HG02623 (cell line): ENCODE measurements at regions not wholly inside any gene's neighbourhood (a gene's known extent, or its start where the extent isn't known, plus 50 kb on each side); places are given as distances from the start of the nearest gene placed in this dataset.

Experiments used
- ATAC-seq: cut with Tn5 transposase; IDR thresholded peaks from one replicate; pipeline ENCODE4 v1.9.1; 2021; ENCODE audit warnings: moderate library complexity; ENCODE audit not compliant: unreplicated experiment

DNA sequence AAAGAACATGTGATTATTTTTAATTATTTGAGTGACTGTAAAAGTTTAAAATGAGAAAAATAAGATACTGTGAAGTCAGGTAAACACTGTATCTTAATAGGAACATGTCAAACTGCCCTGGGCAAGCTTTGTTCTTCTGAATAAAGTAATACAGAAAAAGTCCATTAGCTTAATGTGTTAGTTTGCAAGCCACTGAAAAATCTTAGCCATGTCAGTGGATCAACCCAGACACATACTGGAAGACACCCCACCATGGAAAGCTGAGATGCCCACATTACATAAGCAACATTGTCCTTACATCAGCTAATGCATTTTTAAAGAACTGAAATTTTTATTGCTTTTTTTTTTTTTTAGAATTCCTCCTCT is 155.2 kb downstream of the BBOX1 start:
- no peak for ATAC-seq

DNA sequence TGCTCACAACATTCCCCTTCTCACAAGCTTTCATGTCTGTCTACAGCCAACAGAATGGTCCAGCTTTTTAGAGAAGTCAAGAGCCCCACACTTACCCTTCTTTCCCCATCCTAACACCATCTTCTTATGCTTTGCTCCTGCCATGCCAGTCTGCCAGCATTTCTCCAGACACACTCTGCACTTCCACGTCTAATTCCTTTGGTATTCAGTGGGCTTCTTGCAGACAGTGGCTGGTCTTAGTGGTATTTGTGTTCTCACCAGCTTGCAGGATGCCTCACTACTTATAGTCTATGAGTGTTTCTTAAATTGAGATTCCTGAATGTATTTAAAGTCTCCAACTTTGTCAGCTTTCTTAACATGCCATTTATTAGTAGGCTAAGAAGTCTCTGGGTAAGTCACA is 154.4 kb downstream of the BBOX1 start:
- no peak for ATAC-seq

- no peak for ATAC-seq
These were observed 153.0 kb downstream of the BBOX1 start for GRCh38 chr11:27193434-27194225.

GRCh38 chr11:27192184-27192583 is 151.6 kb downstream of the BBOX1 start:
- no peak for ATAC-seq

GRCh38 chr11:27191639-27192038 is 151.0 kb downstream of the BBOX1 start:
- no peak for ATAC-seq

GRCh38 chr11:27188696-27189095 is 148.1 kb downstream of the BBOX1 start:
- ATAC-seq: no peak

- ATAC-seq: no peak
These were observed 147.4 kb downstream of the BBOX1 start for GRCh38 chr11:27187848-27188621.

- no peak for ATAC-seq
These were observed 146.6 kb downstream of the BBOX1 start for GRCh38 chr11:27187075-27187847.

DNA sequence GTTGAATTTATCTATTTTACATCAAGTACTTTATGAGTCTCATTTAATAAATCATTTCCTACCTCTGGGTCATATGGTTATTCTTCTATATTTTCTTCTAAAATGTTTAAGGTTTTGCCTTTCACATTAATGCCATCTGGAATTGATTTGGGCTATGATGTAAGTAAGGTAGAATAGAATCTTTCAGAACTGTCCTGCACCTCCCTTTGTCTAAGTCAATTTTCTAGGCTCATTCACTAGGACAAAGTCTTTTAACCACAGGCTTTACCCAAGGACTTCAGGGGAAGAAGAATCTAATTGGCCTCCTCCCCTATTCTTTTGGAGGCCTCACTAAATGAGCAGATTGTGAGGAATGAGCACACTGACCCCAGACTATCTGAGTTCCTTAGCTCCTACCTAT is 146.0 kb downstream of the BBOX1 start:
- no peak for ATAC-seq

DNA sequence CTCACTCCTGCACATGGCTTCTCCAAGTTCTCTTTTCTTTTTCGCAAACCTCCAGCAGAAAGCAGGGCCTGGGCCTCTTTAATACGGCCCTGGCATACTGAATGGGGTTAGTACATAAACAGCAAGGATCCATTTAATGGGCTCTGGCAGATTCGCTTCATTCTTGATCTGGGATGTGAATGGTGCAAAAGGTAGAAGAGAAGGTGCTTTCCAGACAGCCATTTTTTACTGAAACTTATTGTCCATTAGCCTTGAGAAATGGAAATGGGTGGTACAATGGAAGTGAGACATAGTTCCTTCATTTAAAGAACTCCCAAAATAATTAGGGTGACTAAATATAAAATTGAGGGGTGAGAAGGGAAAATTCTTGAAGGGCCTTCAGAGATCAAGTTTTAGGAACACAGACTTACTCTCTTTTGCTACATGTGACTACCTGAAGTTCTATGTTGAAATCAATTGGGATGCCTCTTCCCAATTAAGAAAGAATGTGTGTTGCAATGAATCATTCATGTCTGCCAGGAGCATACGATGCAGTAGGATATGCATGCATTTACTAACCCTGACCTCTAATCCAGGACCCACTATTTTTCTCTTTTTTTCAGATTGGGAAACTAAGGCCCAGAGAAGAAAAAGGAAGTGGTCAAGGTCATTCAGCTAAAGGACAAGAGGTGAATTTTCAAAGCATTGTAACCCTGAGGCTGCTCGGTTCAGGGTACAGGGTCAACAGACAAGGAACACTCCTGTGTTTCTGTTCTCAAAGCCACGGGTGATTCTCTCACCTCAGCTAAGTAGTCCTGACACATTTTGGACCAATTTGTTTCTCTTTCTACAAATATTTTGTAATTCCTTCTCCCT is 144.1 kb downstream of the BBOX1 start:
- ATAC-seq: no peak

DNA sequence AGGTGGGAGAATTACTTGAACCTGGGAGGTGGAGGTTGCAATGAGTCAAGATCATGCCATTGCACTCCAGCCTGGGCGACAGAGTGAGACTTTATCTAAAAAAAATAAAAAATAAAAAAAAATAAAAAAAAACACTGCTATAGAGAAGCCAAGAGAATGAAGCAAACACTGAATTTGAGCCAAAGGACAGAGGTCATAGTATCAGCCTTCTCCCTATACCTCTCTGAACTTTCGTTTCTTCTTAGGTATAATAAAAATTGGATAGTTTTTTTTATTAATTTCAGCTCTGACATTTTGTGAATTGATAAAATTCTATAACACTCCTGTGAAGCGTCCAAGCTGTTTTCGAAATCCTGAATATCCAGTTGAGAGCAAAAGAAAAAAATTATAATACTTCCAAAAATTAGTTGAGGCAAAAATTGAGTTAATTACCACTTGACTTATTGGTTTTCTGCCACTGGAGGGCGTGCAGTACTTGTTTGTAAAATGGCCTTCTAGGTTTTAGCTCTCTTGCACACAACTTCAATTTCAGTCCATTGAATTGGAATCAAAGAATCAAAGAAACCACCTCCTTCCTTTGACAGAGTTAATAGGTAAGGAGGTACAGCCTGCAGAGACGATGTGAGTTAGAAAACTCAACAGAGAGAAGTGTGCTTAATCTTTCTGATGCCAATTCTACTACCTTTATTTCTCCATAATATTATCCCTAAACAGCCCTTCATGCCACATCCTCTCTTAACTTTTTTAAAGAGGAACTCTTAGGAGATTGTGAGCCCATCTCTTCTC is 143.2 kb downstream of the BBOX1 start:
- ATAC-seq: no peak

DNA sequence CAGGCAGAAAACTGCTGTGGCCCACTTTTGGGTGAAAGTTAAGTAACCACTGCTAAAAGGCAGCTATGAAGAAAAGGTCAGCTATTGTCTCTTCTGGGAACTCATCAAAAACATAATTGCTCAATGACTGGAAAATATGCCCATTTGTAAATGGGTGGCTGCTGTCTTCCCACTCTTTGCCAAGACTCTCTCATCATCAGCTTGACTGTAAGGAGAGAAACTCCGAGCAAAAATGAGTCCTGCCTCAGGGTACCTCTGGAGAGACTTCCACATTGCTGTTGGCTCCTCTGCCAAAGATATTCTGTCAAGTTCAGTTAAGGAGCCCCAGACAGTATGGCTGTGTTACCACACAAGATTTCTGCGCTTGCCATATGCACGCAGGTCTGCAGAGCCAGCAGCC is 138.7 kb downstream of the BBOX1 start:
- no peak for ATAC-seq

DNA sequence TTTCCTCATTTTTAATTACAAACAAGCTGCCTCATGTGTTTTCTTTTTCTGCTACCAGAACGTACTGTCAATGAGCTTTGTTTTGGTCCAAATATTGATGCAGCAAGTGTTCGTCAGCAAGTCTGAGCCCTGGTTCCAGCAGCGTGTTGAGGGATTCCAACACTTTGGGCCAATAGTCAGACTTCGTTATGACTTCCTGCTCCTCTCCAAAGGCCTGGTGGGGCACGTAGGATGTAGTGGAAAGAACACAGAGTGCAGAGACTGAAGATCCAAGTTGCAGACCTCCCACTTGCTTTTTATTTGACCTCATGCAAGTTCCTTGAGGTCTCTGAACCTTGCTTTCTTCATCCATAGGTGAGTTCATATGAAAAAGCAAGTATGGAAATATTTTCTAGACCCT is 138.2 kb downstream of the BBOX1 start:
- ATAC-seq: no peak
